Activated naive CD4-positive, alpha-beta T cell treated with anti-CD3 and anti-CD28 coated beads, Interleukin-2, amount 50 U/mL, for 24 hours (primary cell): ENCODE measurements at regions not wholly inside any gene's neighbourhood (a gene's known extent, or its start where the extent isn't known, plus 50 kb on each side); places are given as distances from the start of the nearest gene placed in this dataset.

Experiments used
- H3K27ac Mint-ChIP-seq: one replicate; pipeline ENCODE4 v1.8.0; 2021; ENCODE audit warnings: mild to moderate bottlenecking, mixed read lengths
- H3K27me3 Mint-ChIP-seq: one replicate; pipeline ENCODE4 v1.8.0; 2021; ENCODE audit warnings: mixed read lengths
- H3K36me3 Mint-ChIP-seq: one replicate; pipeline ENCODE4 v1.8.0; 2021; ENCODE audit warnings: mixed read lengths
- H3K4me1 Mint-ChIP-seq: one replicate; pipeline ENCODE4 v1.8.0; 2021; ENCODE audit warnings: mixed read lengths
- H3K4me3 Mint-ChIP-seq: one replicate; pipeline ENCODE4 v1.8.0; 2021; ENCODE audit warnings: mild to moderate bottlenecking, mixed read lengths
- H3K9me3 Mint-ChIP-seq: one replicate; pipeline ENCODE4 v1.8.0; 2021; ENCODE audit warnings: mixed read lengths

GRCh38 chr9:118230329-118230728 is 526.1 kb downstream of the TLR4 start:
- Mint-ChIP-seq H3K27me3 (no peaks in the 10 kb centered on the region), H3K9me3 (peaks cover 12% of the 10 kb centered on the region), H3K4me3 (no peak overlapping the region), H3K4me1 (no peaks in the 10 kb centered on the region), H3K27ac (no peak overlapping the region), H3K36me3 (no peaks in the 10 kb centered on the region)

DNA sequence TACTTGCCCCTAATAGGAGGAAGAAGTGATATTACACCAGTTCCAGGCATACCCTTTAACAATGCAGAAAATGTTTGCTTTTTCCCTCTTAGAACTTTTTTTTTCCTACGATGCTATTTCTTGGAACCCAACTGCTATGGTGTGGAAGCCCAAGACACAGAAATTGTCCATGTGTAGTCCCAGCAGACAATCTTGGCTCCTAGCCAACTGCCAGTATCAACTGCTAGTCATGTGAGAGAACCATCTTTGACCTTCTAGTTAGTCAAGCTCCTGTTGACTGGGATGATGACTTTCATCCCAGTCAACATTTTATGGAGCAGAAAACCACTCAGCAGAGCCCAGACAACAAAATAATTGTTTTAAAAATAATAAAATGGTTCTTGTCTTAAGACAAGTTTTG is 532.4 kb downstream of the TLR4 start:
- Mint-ChIP-seq H3K27ac (no peak overlapping the region), H3K9me3 (peaks cover 16% of the 10 kb centered on the region), H3K27me3 (no peaks in the 10 kb centered on the region), H3K4me3 (no peak overlapping the region), H3K4me1 (no peaks in the 10 kb centered on the region), H3K36me3 (no peaks in the 10 kb centered on the region)

DNA sequence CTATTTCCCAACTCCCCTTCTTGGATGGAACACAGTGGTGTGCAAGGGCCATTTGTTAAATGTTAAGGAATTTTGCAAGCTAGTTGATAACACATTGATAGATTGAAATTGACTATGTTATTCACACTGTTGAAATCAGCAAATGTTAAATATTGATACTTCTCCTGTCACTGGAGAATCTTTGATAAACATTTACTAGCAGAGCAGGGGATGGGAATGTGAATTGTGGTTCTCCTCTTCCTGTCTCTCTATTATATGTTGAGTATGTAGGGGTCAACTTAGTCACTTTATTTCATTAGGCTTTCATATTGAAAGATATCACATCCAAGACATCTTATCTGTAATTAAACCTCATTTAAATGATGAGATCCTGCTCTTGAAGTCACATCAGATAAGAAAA is 533.9 kb downstream of the TLR4 start:
- no peak overlapping the region for H3K27ac Mint-ChIP-seq
- no peaks in the 10 kb centered on the region for H3K4me1 Mint-ChIP-seq
- no peak overlapping the region for H3K4me3 Mint-ChIP-seq
- peaks cover 12% of the 10 kb centered on the region for H3K9me3 Mint-ChIP-seq
- no peaks in the 10 kb centered on the region for H3K36me3 Mint-ChIP-seq
- no peaks in the 10 kb centered on the region for H3K27me3 Mint-ChIP-seq

DNA sequence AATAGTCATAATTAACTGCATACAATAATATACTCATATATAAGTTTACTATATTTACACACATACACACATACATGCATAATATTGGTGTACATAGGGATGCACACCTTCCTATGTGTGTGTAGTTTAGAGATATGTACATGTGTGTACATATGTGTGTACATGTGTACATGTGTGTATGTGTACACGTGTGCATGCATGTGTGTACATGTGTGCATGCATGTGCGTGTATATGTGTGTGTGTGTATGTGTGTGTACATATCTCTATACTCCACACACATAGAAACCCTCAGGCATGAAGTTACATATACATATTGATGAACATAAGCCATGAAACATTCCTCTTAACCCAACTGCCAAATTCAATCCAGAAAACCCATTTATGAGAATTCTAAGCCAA is 547.8 kb downstream of the TLR4 start:
- peaks cover 5% of the 10 kb centered on the region for H3K9me3 Mint-ChIP-seq
- H3K27me3 Mint-ChIP-seq, result no peaks in the 10 kb centered on the region

DNA sequence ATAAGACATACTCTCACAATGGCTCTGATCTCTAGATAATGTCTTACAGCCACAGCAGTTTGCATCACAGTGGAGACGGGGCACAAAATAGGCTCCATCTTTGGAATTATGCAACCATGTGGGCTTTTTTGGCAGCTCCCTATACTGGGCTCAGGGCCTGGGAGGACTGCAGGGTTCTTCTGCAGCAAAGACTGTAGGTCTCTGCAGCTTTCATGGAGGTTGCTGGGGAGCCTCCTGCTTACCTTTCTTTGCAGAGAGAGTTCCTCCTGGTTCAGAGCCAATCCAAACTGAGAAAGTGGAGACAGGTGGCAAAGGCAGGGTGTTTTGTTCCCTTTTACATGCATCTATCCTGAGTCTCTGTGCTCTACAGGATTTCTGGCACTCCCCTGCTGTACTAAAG is 558.0 kb downstream of the TLR4 start:
- Mint-ChIP-seq H3K27me3 (peaks cover 2% of the 10 kb centered on the region), H3K9me3 (peaks cover 10% of the 10 kb centered on the region), H3K4me3 (no peak overlapping the region), H3K4me1 (no peaks in the 10 kb centered on the region), H3K36me3 (no peaks in the 10 kb centered on the region), H3K27ac (no peak overlapping the region)

More for the DNA sequence above, 547.8 kb downstream of the TLR4 start:
- Mint-ChIP-seq H3K4me1 (no peaks in the 10 kb centered on the region), H3K27ac (no peak overlapping the region), H3K4me3 (no peak overlapping the region), H3K36me3 (no peaks in the 10 kb centered on the region)

- Mint-ChIP-seq H3K4me3 (no peak overlapping the region), H3K9me3 (peaks cover 10% of the 10 kb centered on the region), H3K27ac (no peak overlapping the region), H3K27me3 (peaks cover 2% of the 10 kb centered on the region), H3K36me3 (no peaks in the 10 kb centered on the region), H3K4me1 (no peaks in the 10 kb centered on the region)
Measured at GRCh38 chr9:118263949-118264348, 559.7 kb downstream of the TLR4 start.

DNA sequence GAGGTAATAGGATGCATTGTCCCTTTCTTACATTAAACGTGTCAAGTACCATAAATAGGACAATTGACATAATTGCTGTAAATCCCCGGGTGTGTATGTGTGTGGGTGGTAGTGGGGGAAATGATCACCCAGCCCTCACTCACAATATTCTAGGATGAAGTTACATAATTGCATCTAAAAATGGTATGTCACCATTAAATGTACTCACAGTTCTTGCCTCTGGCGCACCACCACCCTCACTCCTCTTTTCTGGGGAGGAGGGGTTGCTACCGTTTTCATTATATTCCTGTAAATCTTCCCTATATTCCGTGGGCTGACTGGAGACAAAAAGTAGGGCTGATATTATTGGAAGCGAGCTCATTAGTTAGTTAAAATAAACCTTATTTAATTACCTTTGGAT is 563.8 kb downstream of the TLR4 start:
- Mint-ChIP-seq H3K27ac (no peak overlapping the region), H3K9me3 (no peaks in the 10 kb centered on the region), H3K27me3 (no peaks in the 10 kb centered on the region), H3K4me1 (no peaks in the 10 kb centered on the region), H3K36me3 (no peaks in the 10 kb centered on the region), H3K4me3 (no peak overlapping the region)

- Mint-ChIP-seq H3K4me1 (no peaks in the 10 kb centered on the region), H3K9me3 (no peaks in the 10 kb centered on the region), H3K27me3 (no peaks in the 10 kb centered on the region), H3K27ac (no peak overlapping the region), H3K4me3 (no peak overlapping the region), H3K36me3 (no peaks in the 10 kb centered on the region)
Measured at GRCh38 chr9:118269623-118270022, 565.4 kb downstream of the TLR4 start.

DNA sequence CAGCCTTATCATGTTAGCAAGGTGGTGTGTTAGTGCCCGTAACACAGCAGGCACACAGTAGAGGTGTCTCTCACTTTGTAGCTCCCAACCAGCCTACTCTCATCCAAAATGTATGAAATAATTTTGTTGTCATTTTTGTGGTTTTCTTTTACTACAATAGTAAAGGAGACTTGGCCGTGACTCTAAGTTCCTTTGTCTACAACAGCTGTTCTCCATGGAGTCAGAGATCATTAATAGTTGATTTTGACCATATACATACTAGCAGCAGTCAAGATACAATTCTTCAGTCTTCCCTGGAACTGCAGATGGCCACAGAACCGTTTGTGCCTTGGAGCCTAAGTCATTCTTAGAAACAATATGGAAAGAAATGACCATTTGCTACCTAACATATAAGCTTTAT is 567.1 kb downstream of the TLR4 start:
- Mint-ChIP-seq H3K27ac (no peak overlapping the region), H3K27me3 (peaks cover 1% of the 10 kb centered on the region), H3K9me3 (no peaks in the 10 kb centered on the region), H3K36me3 (no peaks in the 10 kb centered on the region), H3K4me3 (no peak overlapping the region), H3K4me1 (no peaks in the 10 kb centered on the region)

DNA sequence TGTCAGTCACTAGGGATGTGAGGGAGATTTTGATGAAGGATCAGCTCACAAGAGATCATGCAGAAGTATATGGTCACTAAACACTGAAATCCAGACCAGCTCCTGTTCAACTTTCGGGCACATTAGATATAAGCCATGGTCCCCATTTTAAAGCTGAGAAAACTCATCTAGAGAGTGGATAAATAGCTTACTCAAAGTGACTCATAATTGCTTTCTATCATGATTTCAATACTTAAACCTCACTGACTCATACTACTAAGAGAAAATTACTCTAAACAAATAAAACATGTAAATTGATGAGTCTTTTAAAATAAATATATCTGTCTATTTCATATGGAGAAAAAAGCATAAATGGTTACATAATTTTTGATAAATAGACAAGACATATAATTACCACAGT is 567.7 kb downstream of the TLR4 start:
- peaks cover 1% of the 10 kb centered on the region for H3K27me3 Mint-ChIP-seq
- H3K4me1 Mint-ChIP-seq, result no peaks in the 10 kb centered on the region
- H3K27ac Mint-ChIP-seq, result no peak overlapping the region
- no peaks in the 10 kb centered on the region for H3K9me3 Mint-ChIP-seq
- no peaks in the 10 kb centered on the region for H3K36me3 Mint-ChIP-seq
- H3K4me3 Mint-ChIP-seq, result no peak overlapping the region

- Mint-ChIP-seq H3K36me3 (no peaks in the 10 kb centered on the region), H3K27me3 (peaks cover 1% of the 10 kb centered on the region), H3K9me3 (no peaks in the 10 kb centered on the region), H3K4me1 (no peaks in the 10 kb centered on the region), H3K4me3 (no peak overlapping the region), H3K27ac (no peak overlapping the region)
Measured at GRCh38 chr9:118273048-118273447, 568.8 kb downstream of the TLR4 start.

- Mint-ChIP-seq H3K4me3 (no peak overlapping the region), H3K4me1 (no peaks in the 10 kb centered on the region), H3K36me3 (no peaks in the 10 kb centered on the region), H3K9me3 (no peaks in the 10 kb centered on the region), H3K27ac (no peak overlapping the region), H3K27me3 (peaks cover 4% of the 10 kb centered on the region)
Measured at GRCh38 chr9:118276784-118277183, 572.6 kb downstream of the TLR4 start.

GRCh38 chr9:118281772-118282171 is 577.6 kb downstream of the TLR4 start:
- Mint-ChIP-seq H3K27ac (no peak overlapping the region), H3K4me1 (no peaks in the 10 kb centered on the region), H3K27me3 (peaks cover 3% of the 10 kb centered on the region), H3K4me3 (no peak overlapping the region), H3K36me3 (no peaks in the 10 kb centered on the region), H3K9me3 (no peaks in the 10 kb centered on the region)

GRCh38 chr9:118283488-118283887 is 579.3 kb downstream of the TLR4 start:
- Mint-ChIP-seq H3K36me3 (no peaks in the 10 kb centered on the region), H3K4me3 (no peak overlapping the region), H3K27ac (no peak overlapping the region), H3K27me3 (peaks cover under 1% of the 10 kb centered on the region), H3K4me1 (no peaks in the 10 kb centered on the region), H3K9me3 (no peaks in the 10 kb centered on the region)

DNA sequence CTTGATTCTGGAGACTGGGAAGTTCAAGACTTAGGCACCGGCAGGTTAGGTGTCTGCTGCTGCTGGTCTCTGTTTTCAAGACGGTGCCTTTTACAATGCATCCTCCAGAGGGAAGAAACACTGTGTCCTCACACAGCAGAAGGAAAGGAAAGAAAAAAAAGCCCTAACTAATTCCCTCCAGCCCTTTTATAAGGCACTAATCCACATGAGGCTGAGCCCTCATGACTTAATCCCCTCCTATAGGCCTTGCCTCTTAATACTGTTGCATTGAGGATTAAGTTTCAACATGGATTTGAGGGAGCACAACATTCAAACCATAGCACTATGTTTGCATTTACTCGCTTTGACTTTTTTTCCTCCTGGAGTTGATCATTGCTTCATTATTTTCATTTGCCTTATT is 585.9 kb downstream of the TLR4 start:
- Mint-ChIP-seq H3K36me3 (no peaks in the 10 kb centered on the region), H3K4me3 (no peak overlapping the region), H3K27me3 (no peaks in the 10 kb centered on the region), H3K4me1 (no peaks in the 10 kb centered on the region), H3K9me3 (peaks cover 5% of the 10 kb centered on the region), H3K27ac (no peak overlapping the region)

GRCh38 chr9:118295413-118295812 is 591.2 kb downstream of the TLR4 start:
- no peak overlapping the region for H3K27ac Mint-ChIP-seq
- H3K4me3 Mint-ChIP-seq, result no peak overlapping the region
- no peaks in the 10 kb centered on the region for H3K36me3 Mint-ChIP-seq
- no peaks in the 10 kb centered on the region for H3K27me3 Mint-ChIP-seq
- H3K4me1 Mint-ChIP-seq, result no peaks in the 10 kb centered on the region
- peaks cover 5% of the 10 kb centered on the region for H3K9me3 Mint-ChIP-seq

DNA sequence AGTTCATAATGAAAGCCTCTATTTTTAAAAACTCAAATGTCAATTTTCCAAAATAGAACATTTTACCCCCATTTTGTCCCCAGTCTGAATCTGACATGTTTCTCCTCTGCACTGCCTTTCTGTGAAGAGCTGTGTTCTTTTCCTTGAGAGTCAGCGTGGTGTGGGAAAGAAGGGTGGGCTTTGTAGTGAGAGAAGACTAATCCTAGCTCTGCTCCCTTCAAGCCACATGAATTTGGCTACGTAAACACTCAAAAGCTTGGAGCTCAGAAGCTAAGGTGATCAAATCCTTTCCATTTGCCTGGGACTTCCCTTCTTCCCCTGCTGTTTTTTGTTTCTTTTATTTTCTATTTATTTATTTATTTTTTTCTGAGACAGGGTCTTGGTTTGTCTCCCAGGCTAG is 598.5 kb downstream of the TLR4 start:
- Mint-ChIP-seq H3K9me3 (no peaks in the 10 kb centered on the region), H3K4me1 (no peaks in the 10 kb centered on the region), H3K36me3 (no peaks in the 10 kb centered on the region), H3K27me3 (no peaks in the 10 kb centered on the region), H3K27ac (no peak overlapping the region), H3K4me3 (no peak overlapping the region)
